ENCODE measurements at regions not wholly inside any gene's neighbourhood (a gene's known extent, or its start where the extent isn't known, plus 50 kb on each side); places are given as distances from the start of the nearest gene placed in this dataset.
"Not testable (repeated sequence)": the region's sequence is repeated elsewhere in the genome, so short reads cannot be mapped to it uniquely, and the experiment has no call there.

DNA sequence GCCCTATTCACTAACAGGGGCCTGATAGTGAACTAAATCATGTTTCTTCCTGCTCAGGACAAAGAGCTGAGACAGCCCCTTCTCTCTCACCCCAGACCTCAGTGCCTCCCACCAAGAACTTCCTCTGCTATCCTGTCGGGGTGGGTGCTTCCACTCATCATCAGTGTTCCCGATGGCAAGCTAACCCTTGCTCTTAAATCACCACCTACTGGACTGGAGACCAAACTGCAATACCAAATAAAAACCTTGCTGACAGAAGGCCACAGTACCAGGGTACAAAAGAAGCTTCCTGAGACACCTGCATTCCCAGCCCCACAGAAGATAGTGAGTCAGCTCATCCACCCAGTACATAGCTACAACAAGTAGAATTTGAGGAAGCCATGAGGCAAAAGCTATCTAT lies 799.5 kb downstream of the LTN1 start:
- no peak for DNase-seq

DNA sequence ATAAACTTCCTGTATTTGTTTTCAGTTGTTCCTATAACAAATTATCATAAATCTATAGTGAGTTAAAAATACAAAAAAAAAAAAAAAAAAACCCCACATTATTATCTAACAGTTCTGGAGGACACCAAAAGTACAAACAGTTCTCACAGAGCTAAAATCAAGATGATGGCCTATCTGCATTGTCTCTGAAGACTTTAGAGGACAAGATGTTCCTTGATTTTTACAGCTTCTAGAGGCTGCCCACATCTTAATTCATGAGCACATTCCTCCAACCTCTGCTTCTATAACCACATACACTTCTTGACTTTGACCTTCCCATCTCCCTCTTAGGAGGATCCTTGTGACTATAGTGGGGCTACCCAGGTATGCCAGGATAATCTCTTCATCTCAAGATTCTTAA lies 806.1 kb downstream of the LTN1 start:
- no peak for DNase-seq

DNA sequence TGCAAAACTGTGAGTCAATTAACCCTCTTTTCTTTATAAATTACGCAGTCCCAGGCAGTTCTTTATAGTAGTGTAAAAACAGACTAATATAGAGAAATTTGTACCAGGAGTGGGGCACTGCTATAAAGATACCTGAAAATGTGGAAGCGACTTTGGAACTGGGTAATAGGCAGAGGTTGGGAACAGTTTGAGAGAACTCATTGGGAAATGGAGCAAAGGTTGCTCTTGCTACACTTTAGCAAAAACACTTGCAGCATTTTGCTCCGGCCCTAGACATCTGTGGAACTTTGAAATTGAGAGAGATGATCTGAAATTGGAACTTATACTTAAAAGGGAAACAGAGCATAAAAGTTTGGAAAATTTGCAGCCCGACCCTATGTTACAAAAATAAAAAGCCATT lies 810.9 kb downstream of the LTN1 start:
- DNase-seq: no peak

DNA sequence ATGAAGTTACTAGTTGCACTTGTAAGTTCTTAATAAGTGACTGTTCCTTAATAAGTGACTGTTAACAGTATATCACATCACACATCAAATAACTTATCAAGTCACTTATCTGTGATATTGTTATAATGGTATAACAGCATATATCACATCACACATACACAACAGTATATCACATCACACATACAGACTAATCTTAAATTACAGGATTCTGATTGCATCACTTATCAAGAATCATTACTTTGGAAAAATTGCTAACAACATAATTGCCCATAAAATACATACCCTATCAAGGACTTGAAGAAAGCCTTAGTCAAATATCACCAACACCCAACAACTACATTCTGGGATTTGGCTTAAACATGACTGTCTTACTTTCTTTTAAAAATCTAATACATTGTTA lies 813.5 kb downstream of the LTN1 start:
- DNase-seq: no peak

DNA sequence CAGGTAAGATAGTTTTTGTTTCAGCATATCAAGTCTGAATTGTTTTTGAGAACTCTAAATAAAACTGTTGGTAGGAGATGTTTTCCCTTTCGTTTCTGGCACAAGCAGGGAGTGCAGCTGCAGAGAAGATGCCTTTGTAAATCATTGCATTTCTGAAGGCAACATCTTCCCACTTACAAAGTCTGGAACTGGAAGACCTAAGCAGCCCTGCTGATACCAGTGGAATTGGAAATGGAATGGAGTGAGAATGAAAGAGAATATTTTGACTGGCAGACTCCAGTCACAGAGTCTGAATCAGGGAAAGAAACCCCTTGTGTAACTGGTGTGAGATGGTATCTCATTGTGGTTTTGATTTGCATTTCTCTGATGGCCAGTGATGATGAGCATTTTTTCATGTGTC lies 815.6 kb downstream of the LTN1 start:
- peak in 2 of 3 donors; percentile 4 to 47 for DNase-seq

DNA sequence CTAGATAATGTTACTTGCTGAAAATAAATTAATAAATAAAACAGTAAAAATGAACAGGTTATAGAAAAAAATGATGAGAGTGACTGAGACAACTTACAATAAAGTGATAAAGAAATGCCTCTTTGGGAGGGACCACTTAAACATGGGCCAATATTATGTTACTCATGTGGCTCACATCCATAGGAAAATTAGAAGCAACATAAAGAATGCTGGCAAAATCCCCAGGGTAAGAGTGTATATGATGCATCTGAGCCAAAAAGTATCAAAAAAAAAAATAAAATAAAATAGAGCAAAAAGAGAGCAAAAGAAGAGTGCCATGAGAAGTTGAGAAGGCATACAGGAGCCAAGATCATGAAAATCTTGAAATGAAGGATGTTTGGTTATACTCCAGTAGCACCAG lies 818.0 kb downstream of the LTN1 start:
- DNase-seq: peak in 2 of 3 donors; percentile 7 to 15

DNA sequence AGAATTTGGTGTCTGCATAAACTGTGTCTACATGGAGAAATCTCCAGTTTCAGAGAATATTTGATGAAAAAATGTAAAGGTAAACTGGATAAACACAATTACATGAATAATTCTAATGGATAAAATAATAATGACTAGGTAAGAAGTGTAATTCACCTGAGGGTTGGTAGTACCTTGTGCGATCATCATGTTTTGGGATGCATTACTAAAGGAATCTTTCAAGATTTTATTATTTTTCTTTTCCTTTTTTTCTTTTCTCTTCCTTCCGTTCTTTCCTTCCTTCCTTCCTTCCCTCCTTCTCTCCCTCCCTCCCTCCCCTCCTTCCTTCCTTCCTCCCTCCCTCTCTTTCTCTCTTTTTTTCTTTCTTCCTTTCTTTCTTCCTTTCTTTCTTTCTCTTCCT lies 818.7 kb downstream of the LTN1 start:
- no peak for DNase-seq

DNA sequence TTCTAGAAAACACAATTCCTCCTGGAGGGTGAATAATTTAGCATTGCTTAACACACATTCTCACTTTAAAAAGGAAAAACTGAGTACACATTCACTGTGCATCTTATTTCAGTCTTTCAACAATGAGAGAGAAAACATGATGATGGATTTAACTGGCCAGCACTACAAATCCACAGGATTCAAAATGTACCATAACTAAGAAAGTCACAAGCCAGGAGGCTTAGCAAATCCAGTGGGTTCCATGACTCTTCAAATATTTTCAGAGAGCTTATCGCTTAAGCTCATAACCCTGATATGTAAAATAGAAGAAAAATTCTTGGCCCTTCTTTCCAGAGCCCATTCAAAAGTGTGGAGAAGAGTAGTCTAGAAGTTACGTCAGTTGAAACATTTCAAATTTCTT lies 820.3 kb downstream of the LTN1 start:
- DNase-seq: no peak

DNA sequence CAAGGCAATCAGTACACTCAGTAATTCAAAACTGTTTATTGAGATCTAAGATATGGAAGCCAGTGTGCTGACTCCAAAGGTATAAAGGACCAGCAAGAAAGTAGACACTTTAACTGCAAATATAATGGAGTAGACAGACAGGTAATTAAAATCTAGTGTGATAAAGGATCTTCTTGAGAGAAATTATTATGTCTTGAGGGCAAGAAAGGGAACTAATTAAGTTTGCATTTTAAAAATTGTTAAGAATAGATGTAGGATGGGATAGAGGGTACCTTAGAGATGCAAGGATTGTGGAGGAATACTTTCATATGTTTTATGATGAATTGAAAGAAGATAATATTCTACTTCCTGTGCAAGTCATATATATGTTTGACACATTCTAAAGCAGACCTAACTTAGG lies 825.3 kb downstream of the LTN1 start:
- no peak for DNase-seq

DNA sequence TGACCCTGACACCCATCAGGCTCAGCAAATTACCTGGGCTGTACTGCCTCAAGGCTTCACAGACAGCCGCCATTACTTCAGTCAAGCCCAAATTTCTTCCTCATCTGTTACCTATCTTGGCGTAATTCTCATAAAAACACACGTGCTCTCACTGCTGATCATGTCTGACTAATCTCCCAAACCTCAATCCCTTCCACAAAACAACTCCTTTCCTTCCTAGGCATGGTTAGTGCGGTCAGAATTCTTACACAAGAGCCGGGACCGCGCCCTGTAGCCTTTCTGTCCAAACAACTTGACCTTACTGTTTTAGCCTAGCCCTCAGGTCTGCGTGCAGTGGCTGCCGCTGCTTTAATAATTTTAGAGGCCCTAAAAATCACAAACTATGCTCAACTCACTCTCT lies 828.2 kb downstream of the LTN1 start:
- not testable (repeated sequence) for DNase-seq

DNA sequence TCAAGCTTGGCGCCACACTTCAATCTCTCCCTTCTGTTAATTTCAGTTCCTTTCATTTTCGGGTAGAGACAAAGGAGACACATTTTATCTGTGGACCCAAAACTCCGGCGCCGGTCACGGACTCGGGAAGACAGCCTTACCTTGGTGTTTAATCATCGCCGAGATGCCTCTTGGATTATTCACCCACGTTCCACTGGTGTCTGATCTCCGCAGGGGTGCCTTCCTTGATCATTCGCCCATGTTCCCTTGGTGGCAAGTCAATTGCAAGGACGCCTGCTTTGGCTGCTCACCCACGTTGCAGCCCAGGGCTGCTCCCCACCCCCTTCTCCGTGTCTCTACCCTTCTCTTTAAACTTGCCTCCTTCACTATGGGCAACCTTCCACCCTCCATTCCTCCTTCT lies 830.6 kb downstream of the LTN1 start:
- not testable (repeated sequence) for DNase-seq

DNA sequence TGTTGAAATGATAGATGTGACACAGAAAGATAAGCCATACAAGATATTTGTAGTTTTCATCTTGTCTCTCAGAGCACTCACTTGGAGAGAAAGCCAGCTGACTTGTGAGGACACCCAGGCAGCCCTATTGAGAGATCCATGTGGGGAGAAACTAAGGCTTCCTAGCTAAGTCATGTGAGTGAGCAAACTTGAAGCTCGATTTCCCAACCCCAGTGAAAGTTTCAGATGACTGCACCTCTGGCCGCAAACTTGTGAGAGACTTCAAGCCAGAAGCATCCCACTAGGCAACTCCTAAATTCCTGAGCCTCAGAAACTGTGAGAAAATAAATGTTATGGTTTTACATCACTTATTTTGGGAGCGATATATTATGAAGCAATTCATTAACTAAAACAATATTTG lies 832.3 kb downstream of the LTN1 start:
- DNase-seq: no peak

DNA sequence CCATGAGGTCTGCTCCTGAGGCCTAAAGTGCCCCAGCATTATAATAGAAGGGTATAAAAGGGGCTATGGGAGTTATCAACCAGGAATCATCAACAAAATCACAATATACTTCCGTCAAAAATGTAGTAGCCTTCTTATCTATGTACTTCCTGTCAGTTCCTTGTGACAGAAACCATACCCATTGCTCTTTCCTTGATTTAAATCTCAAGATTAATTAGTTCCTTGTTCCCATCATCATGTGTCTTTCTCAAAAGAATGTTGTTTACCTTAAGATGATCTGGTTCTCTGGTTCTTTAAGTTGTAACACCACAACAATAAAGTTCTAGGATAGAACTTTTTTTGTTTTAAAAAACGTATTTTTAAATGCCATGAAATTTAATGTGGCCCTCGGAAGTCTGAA lies 833.3 kb downstream of the LTN1 start:
- no peak for DNase-seq

DNA sequence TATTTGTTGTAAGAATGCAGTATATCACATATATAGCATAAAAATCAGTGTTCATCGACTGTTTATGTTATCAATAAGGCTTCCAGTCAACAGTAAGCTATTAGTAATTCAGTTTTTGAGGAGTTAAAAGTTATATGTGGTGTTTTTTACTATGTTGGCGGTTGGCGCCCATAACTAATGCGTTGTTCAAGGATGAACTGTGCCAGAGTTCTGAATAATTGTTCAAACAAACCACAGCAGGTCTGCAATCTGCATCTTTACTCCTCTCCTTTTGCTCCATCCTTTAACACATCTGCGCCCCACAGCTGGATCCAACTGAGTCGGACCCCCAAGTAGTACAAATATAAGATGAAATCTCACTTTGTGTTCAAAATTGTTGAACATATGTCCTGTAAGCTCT lies 836.1 kb downstream of the LTN1 start:
- DNase-seq: no peak

DNA sequence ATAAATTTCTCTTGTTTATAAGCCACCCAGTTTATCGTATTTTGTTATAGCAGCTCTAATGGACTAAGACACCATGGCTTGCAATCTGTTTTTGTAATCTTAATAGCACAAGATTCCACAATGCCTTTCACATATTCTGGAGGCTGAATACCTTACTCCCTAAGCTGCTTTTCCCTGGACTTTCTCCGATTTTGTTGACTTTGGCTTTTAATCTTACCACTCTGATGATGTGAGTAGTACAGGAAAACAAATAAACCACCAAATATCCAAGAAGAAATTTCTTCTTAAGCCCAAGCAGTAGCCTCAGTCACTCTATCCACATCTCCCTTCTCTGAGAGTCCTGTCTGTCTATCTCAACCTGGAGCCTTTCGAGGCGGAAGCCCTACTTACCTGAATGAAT lies 838.6 kb downstream of the LTN1 start:
- DNase-seq: no peak

DNA sequence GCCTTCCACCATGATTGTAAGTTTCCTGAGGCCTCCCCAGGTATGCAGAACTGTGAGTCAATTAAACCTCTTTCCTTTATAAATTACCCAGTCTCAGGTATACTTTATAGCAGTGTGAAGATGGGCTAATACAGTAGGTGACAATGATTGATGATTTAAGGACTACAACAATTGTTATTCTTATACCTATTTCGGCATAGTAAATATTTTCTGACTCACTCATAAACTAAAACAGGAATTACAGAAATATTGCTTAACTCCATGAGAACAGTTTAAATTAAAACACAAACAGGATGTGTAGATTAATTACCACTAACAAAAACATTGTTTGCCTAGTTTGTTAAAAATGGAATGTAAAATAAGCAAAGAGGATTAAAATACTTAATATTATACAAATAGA lies 839.9 kb downstream of the LTN1 start:
- no peak for DNase-seq

DNA sequence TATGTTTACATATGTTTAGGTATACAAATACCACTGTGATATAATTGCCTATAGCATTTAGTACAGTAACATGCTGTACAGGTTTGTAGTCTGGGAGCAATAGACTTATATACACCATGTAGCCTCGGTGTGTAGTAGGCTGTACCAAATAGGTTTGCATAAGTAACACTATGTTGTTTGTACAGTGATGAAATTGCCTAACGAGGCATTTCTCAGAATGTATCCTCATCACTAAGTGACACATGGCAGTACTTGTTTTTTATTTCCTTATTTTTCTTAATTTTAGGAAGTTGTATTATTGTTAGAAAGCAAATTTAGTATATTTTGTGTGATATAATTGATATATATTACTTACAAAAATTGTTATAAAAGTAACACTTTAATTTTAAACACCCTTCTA lies 840.9 kb downstream of the LTN1 start:
- no peak for DNase-seq

DNA sequence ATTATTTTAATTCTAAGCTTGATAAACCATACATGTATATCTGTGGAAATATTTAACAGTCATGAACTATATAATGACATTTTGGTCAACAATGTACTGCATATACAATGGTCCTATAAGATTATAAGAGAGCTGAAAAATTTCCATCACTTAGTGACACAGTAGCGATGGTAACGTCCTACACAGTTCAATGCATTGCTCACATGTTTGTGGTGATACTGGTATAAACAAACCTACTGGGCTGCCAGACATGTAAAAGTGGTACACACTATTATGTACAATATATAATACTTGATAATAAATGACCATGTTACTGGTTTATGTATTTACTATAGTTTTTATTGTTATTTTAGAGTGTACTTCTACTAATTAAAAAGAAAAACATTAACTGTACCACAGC lies 841.9 kb downstream of the LTN1 start:
- no peak for DNase-seq

DNA sequence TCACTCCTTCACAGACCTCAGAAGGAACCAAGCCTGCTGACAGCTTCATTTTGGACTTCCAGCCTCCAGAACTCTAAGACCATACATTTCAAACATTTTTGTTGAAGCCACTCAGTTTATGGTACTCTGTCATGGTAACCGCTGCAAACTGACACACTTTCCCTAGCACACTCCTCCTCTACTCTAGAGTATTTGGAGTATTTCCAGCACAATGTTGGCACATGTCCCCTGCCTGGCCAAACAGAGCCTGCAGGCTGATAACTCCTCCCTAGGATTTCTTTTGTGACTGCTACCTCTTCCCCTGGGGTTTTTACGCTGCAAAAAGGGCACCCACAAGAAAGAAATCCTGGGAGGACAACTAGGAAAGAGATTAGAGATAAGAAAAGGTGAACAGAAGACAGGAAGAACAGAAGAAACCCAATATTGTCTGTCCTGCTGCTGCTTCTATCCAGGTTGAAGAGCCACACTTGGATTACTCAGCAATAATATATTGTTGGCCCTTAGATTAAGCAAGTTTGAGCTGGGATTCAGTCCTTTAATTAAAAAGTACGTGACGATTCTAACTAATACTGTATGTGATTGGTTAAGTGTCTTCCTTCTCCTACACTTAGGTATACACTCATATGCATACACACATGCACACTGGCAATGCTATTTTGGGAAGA lies 844.1 kb downstream of the LTN1 start:
- DNase-seq: no peak

DNA sequence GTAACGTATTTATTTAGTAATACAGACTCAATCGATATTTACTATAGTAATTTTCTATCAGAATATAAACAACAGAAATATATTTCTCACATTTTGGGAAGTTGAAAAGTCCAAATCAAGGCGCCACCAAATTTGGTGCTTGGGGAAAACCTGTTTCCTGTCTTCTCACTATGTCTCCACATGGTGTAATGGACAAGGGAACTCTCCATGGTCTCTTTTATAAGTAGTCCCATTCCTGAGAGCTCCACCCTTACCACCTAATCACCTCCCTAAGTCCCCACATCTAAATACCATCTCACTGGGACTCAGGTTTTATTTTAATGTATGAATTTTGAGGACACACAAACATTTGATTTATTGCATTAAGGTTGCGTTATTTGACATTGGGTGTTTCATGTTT lies 848.0 kb downstream of the LTN1 start:
- DNase-seq: no peak

DNA sequence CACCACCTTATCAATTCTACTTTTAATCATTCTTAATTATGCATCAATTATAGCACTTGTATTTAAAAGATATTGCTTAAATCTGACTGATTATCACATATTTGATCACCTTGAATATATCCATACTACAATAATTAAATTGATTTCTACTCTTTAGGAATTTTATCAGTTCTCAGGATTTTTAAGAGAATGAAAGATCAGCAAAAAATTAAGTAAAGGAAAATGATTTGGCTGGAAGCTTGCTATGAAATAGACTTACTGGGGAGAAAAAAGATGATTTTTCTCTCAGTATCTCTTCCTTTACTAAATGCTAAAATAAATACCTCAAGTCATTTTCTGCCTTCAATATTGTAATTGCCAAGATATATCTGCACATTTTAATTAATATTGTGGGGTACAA lies 848.6 kb downstream of the LTN1 start:
- no peak for DNase-seq

DNA sequence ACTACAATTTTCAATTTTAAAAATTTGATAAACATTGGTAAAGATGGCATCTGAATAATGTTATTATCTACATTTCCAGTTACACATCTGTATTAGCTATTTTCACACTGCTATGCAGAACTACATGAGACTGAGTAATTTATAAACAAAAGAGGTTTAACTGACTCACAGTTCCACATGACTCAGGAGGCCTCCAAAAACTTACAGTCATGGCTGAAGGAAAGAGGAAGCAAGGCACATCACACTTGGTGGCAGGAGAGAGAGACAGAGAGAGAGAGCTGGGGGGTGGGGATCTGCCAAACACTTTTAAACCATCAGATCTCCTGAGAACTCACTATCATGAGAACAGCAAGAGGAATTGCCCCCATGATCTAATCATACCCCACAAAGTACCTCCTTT lies 850.0 kb downstream of the LTN1 start:
- DNase-seq: peak in 1 of 3 donors; percentile 55

DNA sequence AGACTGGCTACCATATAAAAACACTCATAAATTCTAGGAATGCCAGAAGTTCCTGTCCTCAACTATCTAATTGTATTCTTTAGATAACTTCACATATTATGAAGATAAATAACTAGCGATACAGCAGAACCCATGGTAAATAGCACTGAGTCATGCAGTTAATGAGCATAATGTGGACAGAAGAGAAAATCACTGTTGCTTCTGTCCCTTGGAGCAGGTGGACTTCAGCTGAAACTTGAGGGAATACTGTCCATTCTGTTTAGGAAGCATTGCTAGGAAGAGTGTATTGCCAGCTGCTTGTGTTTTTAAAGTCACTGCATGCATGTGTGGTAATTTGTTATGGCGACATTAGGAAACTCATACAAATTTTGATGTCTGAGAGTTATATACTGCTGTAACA lies 854.4 kb downstream of the LTN1 start:
- no peak for DNase-seq

DNA sequence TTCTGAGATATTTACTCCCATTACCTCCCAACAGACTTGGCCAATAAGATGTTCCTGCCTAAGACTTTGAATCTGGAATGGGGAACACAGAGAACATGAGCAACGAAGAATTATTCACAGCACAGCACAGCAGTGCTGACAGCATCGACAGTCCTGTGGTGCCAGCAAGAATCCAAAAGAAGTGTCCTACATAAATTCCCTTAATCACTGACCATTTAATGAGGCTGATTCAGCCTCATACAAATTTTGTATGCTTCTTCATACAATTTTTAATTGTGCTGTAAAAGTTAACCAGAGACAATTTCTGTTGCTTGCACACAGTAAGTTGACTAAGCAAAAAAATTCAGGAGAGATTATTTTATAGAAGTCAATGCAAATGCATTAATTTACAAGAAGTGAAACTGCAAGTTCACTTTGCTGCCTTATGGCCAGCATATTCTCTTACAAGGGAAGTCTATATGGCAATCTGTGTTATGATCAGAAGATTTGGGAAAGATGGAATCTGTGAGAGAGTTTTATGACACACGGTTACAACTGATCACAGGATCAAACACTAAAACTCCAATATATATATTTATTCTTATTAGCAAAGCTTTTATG lies 855.9 kb downstream of the LTN1 start:
- DNase-seq: no peak
